K562 (cell line): ENCODE measurements at regions not wholly inside any gene's neighbourhood (a gene's known extent, or its start where the extent isn't known, plus 50 kb on each side); places are given as distances from the start of the nearest gene placed in this dataset.
A peak's percentile ranks its signal among the peaks of the same experiment; 100 is the strongest.
"Not testable (repeated sequence)": the region's sequence is repeated elsewhere in the genome, so short reads cannot be mapped to it uniquely, and the experiment has no call there.

Experiments used
- ATAC-seq: fragments of 200-7000 bp; cut with Tn5 transposase; 3 replicates; pipeline ENCODE4 v1.9.1; 2020; ENCODE audit warnings: moderate library complexity
- BruUV-seq: library from RNA; stranded (reverse); fragments of 400-500 nt; replicated peaks from 2 replicates; lab custom pipeline; 2021; lab: Mats Ljungman, UMichigan
- CTCF ChIA-PET: fragments of 300-600 bp; formaldehyde crosslinking; extraction: SDS; loops from one replicate; lab custom pipeline; 2021; ENCODE audit warnings: low intra/inter-chr PET ratio; lab: Yijun Ruan, JAX
- POLR2A ChIA-PET: fragments of 300-600, 350-650 bp; sonication (Branson Sonifier 250); formaldehyde crosslinking; extraction: SDS; loops from one replicate; lab custom pipeline; 2021; ENCODE audit warnings: antibody characterized with exemption, inconsistent platforms; lab: Yijun Ruan, JAX
- DNase-seq, 4 experiments: peaks; one replicate each; pipeline versions ENCODE4 v3.0.0 to v3.0.0-alpha.2; 2011 to 2018; ENCODE audit warnings: low spot score in 3 of 4, mixed read lengths in 3 of 4; ENCODE audit errors: extremely low read depth in 1 of 4
- FAIRE-seq: peaks from 2 replicates; lab custom pipeline; 2011; peaks lifted over from hg19 to GRCh38; lab: Jason Lieb, UNC
- H2AFZ ChIP-seq: 2 replicates; pipeline ENCODE4 v1.6.0; 2011; ENCODE audit warnings: low read depth, low read length, control low read depth, inconsistent platforms
- H3K27ac ChIP-seq: fragments of 200-600 bp; 3 replicates; pipeline ENCODE4 v1.8.0; 2011; ENCODE audit warnings: low read depth, mild to moderate bottlenecking, control low read depth, inconsistent platforms, low read length, moderate library complexity, mixed read lengths; ENCODE audit errors: extremely low read depth
- H3K27me3 ChIP-seq, 2 experiments: fragments of 300-600 bp in 1 of 2; 2 replicates in 1 of 2; 3 replicates in 1 of 2; pipeline versions ENCODE4 v1.6.0 to v1.8.0; 2011; ENCODE audit warnings: inconsistent platforms in 2 of 2, low read length in 2 of 2, mild to moderate bottlenecking in 1 of 2, mixed read lengths in 1 of 2, moderate library complexity in 1 of 2; ENCODE audit not compliant: control insufficient read depth in 2 of 2, insufficient read depth in 2 of 2
- H3K36me3 ChIP-seq: fragments of 300-600 bp; 3 replicates; pipeline ENCODE4 v1.8.0; 2011; ENCODE audit warnings: mild to moderate bottlenecking, low read length, inconsistent platforms; ENCODE audit not compliant: control insufficient read depth, insufficient read depth
- H3K4me1 ChIP-seq, 2 experiments: fragments of 200-600 bp in 1 of 2; replicated peaks in 1 of 2; 2 replicates in 1 of 2; 3 replicates in 1 of 2; pipeline versions ENCODE4 v1.5.1 to v1.8.0; 2011; ENCODE audit warnings: inconsistent platforms in 2 of 2, low read length in 2 of 2, mild to moderate bottlenecking in 1 of 2, mixed read lengths in 1 of 2, moderate library complexity in 1 of 2; ENCODE audit not compliant: control insufficient read depth in 2 of 2, insufficient read depth in 2 of 2
- H3K4me2 ChIP-seq: 2 replicates; pipeline ENCODE4 v1.6.1; 2011; ENCODE audit warnings: low read length, control low read depth, inconsistent platforms, mixed read lengths; ENCODE audit not compliant: insufficient read depth
- H3K4me3 ChIP-seq: fragments of 200-600 bp; sonication (generic), shearing (Covaris generic); 2 replicates; pipeline ENCODE4 v1.5.1; 2016; ENCODE audit warnings: control low read depth, inconsistent platforms
- H3K79me2 ChIP-seq: fragments of 200-600 bp; 3 replicates; pipeline ENCODE4 v1.8.0; 2011; ENCODE audit warnings: low read length, inconsistent platforms; ENCODE audit not compliant: control insufficient read depth, insufficient read depth
- H3K9ac ChIP-seq, 2 experiments: 2 replicates each; pipeline versions ENCODE4 v1.6.0 to v1.6.1; 2011; ENCODE audit warnings: low read depth in 2 of 2, low read length in 2 of 2, control low read depth in 1 of 2, inconsistent platforms in 1 of 2, mild to moderate bottlenecking in 1 of 2, mixed read lengths in 1 of 2; ENCODE audit not compliant: insufficient read depth in 1 of 2
- H3K9me1 ChIP-seq: one replicate; pipeline ENCODE4 v1.6.0; 2011; ENCODE audit warnings: inconsistent platforms, mild to moderate bottlenecking, low read length, moderate library complexity; ENCODE audit not compliant: control insufficient read depth, insufficient read depth
- H3K9me3 ChIP-seq: replicated peaks from 2 replicates; pipeline ENCODE4 v1.5.1; 2011; ENCODE audit warnings: low read depth, low read length, inconsistent platforms; ENCODE audit not compliant: control insufficient read depth, insufficient read depth
- H4K20me1 ChIP-seq: replicated peaks from 2 replicates; pipeline ENCODE4 v1.6.1; 2011; ENCODE audit warnings: low read length, inconsistent platforms, mixed read lengths; ENCODE audit not compliant: control insufficient read depth, insufficient read depth
- C11orf30 ChIP-seq: fragments of 450-650 bp; IDR thresholded peaks from 2 replicates; pipeline ENCODE4 v1.6.1; 2016; ENCODE audit warnings: low read depth, mild to moderate bottlenecking
- WGBS: fragments of 100-300 bp; shearing (Covaris generic); methylation state at CpG from one replicate; pipeline ENCODE4 v1.1.6; 2016; ENCODE audit warnings: low coverage, mixed read lengths; ENCODE audit not compliant: insufficient coverage; ENCODE audit errors: missing lambda C conversion rate; 5-methylcytosine and 5-hydroxymethylcytosine counted together
- in situ Hi-C: fragments of 300-500 bp; cut with MboI; formaldehyde crosslinking; loops from 4 replicates; pipeline ENCODE4 v1.15.0; 2018; ENCODE audit warnings: inconsistent platforms, mixed read lengths
- intact Hi-C: fragments of 100-400 bp; cut with micrococcal nuclease; formaldehyde crosslinking; loops from 2 replicates; pipeline ENCODE4 v1.14.2; 2022

GRCh38 chr5:100108883-100109282 lies 426.3 kb upstream of the FAM174A start (continued):
- no peak for TF ChIP-seq C11orf30

GRCh38 chr5:100103592-100104119 lies 431.5 kb upstream of the FAM174A start:
- H3K79me2 ChIP-seq, POLR2A ChIA-PET, FAIRE-seq, H2AFZ ChIP-seq, H3K9ac ChIP-seq, H3K27ac ChIP-seq, DNase-seq, H3K9me1 ChIP-seq, H4K20me1 ChIP-seq, BruUV-seq, H3K9me3 ChIP-seq, H3K4me2 ChIP-seq, intact Hi-C loops, H3K36me3 ChIP-seq, H3K4me1 ChIP-seq, in situ Hi-C loops, ATAC-seq, H3K4me3 ChIP-seq, CTCF ChIA-PET, H3K27me3 ChIP-seq: not testable (repeated sequence)
- WGBS = 0% methylated on average over 1 of the region's 1 CpG

- intact Hi-C loops, H3K36me3 ChIP-seq, H3K4me3 ChIP-seq, H3K9ac ChIP-seq, H3K79me2 ChIP-seq, H3K4me2 ChIP-seq, POLR2A ChIA-PET, ATAC-seq, H3K9me3 ChIP-seq, H2AFZ ChIP-seq, BruUV-seq, H3K27ac ChIP-seq, DNase-seq, H4K20me1 ChIP-seq, in situ Hi-C loops, CTCF ChIA-PET, H3K4me1 ChIP-seq, H3K27me3 ChIP-seq, H3K9me1 ChIP-seq: not testable (repeated sequence)
- 0% methylated on average over 1 of the region's 2 CpGs for WGBS
- peak; percentile 40 for FAIRE-seq
These were observed 433.7 kb upstream of the FAM174A start for GRCh38 chr5:100101466-100101865.

GRCh38 chr5:100096328-100096727 lies 438.8 kb upstream of the FAM174A start:
- H3K9ac ChIP-seq, H3K9me1 ChIP-seq, intact Hi-C loops, BruUV-seq, H2AFZ ChIP-seq, POLR2A ChIA-PET, H3K4me2 ChIP-seq, H3K9me3 ChIP-seq, H4K20me1 ChIP-seq, H3K27me3 ChIP-seq, H3K36me3 ChIP-seq, CTCF ChIA-PET, H3K79me2 ChIP-seq, FAIRE-seq, H3K4me1 ChIP-seq, H3K4me3 ChIP-seq, DNase-seq, H3K27ac ChIP-seq, ATAC-seq: not testable (repeated sequence)
- in situ Hi-C loops = loop anchor here (10.0 kb wide), 1 partner anchor 612 kb away; no protein-coding TSS in a partner anchor
